ENCODE measurements at regions not wholly inside any gene's neighbourhood (a gene's known extent, or its start where the extent isn't known, plus 50 kb on each side); places are given as distances from the start of the nearest gene placed in this dataset.

- no peak for DNase-seq (ENCODE audit: extremely low read depth, low read depth)
These were observed 75.4 kb upstream of the ARHGEF7 start for GRCh38 chr13:111039735-111040134.

DNA sequence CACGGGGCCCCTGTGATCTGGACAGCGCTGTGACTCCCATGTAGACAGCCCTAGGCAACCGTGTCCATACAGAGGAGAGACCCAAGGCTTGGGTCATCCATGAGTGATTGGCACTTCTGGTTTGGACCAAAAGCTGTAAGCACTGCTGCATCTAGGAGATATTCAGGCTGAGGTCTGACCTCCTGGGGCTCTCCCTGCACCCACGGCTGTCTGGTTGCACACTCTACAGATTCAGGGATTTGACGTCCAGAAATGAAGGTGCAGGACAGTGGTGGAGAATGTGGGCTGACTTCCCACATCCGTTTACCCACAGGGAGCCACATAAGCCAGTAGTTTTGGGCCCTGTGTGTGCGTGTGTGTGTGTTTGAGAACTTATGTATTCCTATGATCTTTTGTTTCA, 76.2 kb upstream of the ARHGEF7 start:
- no peak for DNase-seq (ENCODE audit: extremely low read depth, low read depth)

DNA sequence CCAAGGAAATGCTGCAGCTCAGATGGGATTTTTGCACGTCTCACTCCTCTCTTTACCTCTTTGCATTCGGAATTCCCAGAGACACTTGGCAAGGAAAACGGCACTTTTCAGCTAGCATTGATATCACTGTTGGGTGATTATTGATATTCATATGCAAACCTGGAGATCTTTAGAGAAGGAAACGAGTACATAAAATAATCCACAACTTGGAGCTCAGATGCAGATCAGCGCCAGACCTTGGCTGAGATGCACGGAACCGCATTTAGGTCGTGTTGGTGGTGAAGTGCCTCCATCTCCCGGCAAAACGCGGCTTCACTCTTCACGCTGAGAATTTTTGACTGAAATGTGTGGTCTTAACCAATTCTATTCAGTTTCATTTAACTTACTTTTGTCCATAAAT, 77.2 kb upstream of the ARHGEF7 start:
- no peak for DNase-seq (ENCODE audit: extremely low read depth, low read depth)

GRCh38 chr13:111036665-111037064, 78.4 kb upstream of the ARHGEF7 start:
- DNase-seq (ENCODE audit: extremely low read depth, low read depth), result no peak

- DNase-seq (ENCODE audit: extremely low read depth, low read depth), result no peak
These were observed 79.2 kb upstream of the ARHGEF7 start for GRCh38 chr13:111035861-111036260.

GRCh38 chr13:111034811-111035210, 80.3 kb upstream of the ARHGEF7 start:
- no peak for DNase-seq (ENCODE audit: extremely low read depth, low read depth)

- DNase-seq (ENCODE audit: extremely low read depth, low read depth), result no peak
These were observed 81.7 kb upstream of the ARHGEF7 start for GRCh38 chr13:111033172-111034130.

GRCh38 chr13:111031531-111031961, 83.6 kb upstream of the ARHGEF7 start:
- no peak for DNase-seq (ENCODE audit: extremely low read depth, low read depth)

- no peak for DNase-seq (ENCODE audit: extremely low read depth, low read depth)
These were observed 85.0 kb upstream of the ARHGEF7 start for GRCh38 chr13:111029957-111030609.

GRCh38 chr13:111027458-111028439, 87.4 kb upstream of the ARHGEF7 start:
- DNase-seq (ENCODE audit: extremely low read depth, low read depth), result no peak

GRCh38 chr13:111025310-111025709, 89.8 kb upstream of the ARHGEF7 start:
- DNase-seq (ENCODE audit: extremely low read depth, low read depth), result no peak

DNA sequence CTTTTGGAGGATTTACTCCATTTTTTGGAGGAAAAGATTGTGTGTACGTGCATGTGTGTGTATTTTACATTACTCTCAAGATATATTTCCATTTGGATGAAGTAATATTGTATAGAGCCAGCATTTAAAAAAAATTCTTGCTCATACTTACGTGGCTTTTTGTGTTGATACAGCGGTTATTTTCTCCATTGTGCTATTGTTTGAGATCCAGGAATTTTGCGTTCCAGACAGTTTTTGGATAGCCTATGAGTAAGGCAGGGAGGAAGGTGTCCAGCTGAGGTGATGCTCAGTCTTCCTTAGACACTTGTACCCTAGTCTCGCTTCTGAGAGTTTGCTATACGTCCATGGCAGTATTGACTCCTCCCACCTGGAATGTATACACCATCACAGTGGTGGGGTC, 92.2 kb upstream of the ARHGEF7 start:
- DNase-seq (ENCODE audit: extremely low read depth, low read depth), result no peak

DNA sequence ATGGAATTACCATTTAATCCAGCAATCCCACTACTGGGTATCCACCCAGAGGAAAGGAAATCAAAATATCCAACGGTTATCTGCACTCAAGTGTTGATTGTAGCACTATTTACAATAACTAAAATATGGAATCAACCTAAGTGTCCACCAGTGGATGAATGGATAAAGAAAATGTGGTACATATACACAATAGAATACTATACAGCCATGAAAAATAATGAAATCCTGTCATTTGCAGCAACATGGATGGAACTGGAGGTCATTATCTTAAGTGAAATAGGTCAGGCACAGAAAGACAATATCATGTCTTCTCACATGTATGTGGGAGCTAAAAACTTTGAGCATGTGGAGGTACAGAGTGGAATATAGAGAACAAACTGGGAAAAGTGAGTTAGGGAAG, 92.9 kb upstream of the ARHGEF7 start:
- DNase-seq (ENCODE audit: extremely low read depth, low read depth), result no peak

- no peak for DNase-seq (ENCODE audit: extremely low read depth, low read depth)
These were observed 93.8 kb upstream of the ARHGEF7 start for GRCh38 chr13:111021270-111021669.

DNA sequence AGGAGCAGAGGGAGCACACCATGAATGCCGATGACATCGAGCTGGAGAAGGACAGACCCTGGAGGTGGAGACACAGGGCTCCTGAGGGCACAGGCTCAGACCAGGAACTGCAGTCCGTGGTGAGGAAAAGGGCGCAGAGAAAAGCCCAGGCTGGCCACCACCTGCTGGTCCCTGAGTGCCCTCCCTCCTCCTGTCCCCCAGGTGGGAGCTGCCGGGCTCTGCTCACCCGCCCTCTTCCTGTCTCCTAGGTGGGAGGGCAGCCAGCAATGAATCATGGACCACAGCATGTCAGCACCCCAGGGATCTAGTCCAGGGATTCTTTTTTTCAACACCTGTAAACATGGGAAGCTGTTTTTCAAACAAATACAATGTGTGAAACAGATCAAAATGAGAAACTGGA, 94.6 kb upstream of the ARHGEF7 start:
- no peak for DNase-seq (ENCODE audit: extremely low read depth, low read depth)

DNA sequence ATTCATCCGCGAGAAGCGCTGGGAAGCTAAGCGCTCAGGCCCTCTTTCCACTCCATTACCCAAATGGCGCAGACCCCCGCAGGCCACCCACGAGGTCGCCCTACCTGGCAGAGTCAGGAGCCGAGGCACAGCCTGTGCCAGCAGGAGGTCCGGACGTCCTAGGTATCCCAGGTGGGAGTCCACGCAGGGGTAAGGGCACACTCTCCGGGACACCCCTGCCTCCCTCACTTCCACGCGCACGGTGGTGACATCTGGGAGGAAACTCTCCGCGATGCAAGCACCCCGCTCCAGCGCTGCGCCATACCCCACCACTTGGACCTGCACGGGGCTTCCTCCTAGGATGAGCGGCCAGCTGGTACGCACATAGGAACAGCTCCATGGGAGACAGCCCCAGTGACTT, 95.1 kb upstream of the ARHGEF7 start:
- no peak for DNase-seq (ENCODE audit: extremely low read depth, low read depth)

DNA sequence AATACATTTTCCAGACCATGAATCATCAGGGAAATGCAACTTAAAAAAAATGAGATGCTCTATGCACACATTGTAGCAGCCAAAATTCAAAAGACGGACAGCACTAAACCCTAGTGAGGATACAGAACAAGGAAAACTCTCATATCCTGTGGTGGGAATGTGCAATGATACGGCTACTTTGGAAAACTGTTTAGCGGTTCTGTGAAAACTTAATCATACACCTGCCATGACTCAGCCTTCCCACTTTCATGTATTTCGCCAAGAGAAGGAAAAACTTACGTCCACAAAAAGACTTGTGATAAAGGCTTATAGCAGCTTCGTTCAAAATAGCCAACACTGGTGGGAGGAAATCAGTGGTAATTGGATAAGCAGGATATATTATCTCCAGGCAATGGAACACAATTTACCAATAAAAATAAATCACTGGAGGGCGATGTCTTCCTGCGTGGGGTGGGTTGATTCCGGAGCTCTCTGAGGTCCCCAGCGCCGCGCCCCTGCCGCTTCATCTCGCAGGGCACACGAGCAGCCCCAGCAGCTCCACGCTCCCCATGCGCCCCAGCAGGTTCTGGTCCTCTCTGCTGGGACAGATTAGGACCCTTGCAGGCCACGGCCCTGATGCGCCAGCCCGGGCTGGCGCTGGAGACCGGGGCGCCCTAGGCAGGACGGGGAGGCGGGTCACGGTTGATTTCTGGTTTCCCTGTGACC, 97.2 kb upstream of the ARHGEF7 start:
- no peak for DNase-seq (ENCODE audit: extremely low read depth, low read depth)

DNA sequence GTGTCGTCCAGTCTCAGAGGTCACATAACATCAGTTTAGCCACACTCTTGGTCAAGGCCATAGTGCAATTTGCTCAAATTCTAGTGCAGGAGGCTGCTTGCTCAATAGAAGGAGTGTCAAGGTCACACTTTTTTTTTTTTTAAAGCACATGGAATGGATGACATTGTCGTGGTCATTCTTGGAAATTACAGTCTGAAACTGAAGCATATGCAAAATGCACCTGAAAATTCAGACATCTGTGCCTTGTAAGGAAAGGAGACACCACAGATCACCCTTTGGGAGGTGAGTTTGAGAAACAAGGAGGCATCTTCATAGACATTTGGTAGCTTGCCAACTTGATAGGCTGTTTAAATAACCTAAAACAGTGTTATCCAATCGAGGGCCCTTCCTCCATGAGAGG, 98.3 kb upstream of the ANKRD10 start:
- DNase-seq (ENCODE audit: extremely low read depth, low read depth), result no peak

DNA sequence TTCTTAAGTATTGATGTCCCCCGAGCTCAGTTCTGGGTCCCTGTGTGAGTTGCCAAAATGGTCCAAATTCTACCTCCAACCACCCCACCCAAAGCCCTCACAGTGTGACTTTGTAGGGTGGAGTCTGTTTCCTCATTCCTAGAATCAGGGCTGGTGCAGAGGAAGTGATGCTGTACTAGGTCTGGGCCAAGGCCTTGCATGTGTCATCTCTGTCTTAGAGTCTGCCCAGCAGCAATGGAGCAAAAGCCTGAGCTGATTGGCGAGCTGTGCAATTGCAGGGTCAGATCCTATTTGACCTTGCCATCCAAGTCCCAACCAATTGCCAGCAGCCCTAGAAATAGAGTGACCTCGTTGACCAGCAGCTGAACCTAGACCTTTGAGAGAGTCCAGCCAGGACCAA, 97.0 kb upstream of the ANKRD10 start:
- no peak for DNase-seq (ENCODE audit: extremely low read depth, low read depth)

DNA sequence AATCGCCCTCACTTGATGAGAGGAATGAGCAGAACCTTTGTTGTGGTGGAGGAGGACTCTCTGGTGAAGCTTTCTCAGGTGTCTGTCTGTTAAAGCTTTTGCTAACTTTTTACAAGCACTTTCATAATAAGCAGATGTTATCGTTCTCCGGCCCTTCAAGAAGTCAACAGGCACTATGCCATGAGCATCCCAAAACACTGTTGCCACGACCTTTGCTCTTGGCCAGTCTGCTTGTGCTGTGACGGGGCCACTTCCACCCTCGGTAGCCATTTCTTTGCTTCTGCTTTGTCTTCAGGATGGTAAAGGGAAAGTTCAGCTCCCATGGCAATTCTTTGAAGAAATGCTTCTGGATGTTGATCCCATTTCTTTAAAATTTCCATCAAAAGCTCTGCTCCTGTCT, 93.5 kb upstream of the ANKRD10 start:
- no peak for DNase-seq (ENCODE audit: extremely low read depth, low read depth)
